ENCODE measurements at regions not wholly inside any gene's neighbourhood (a gene's known extent, or its start where the extent isn't known, plus 50 kb on each side); places are given as distances from the start of the nearest gene placed in this dataset.

GRCh38 chr10:3009341-3009740 is 58.0 kb upstream of the PFKP start:
- Histone ChIP-seq H3K4me3 (no peak overlapping the region), H3K36me3 (ENCODE audit: insufficient read depth in 1 of 2, low read depth in 1 of 2) (no peaks in the 10 kb centered on the region), H3K9me3 (peaks cover 4% of the 10 kb centered on the region), H3K27ac (no peak overlapping the region), H3K4me1 (no peaks in the 10 kb centered on the region), H3K27me3 (ENCODE audit: insufficient read depth in 3 of 3, low read length in 2 of 3) (peaks cover 0 to 38% (median 6%) of the 10 kb centered on the region in 3 donors)
- ATAC-seq = no peak
- no peak for DNase-seq
- intact Hi-C loops (cut with DNase I) = no loop called here
- WGBS, 3 donors = 43 to 51% (median 51%) methylated on average over 6 of the region's 6 CpGs
- TF ChIP-seq CTCF (IDR thresholded peaks at IDR 0.05) = no peak

- intact Hi-C loops (cut with DNase I) = no loop called here
- Histone ChIP-seq H3K27me3 (ENCODE audit: insufficient read depth in 3 of 3, low read length in 2 of 3) (peaks cover 0 to 32% (median 6%) of the 10 kb centered on the region in 3 donors), H3K27ac (no peak overlapping the region)
Measured at GRCh38 chr10:3008518-3009195, 58.7 kb upstream of the PFKP start.

GRCh38 chr10:3006607-3007006 is 60.7 kb upstream of the PFKP start:
- 70 to 86% (median 71%) methylated on average over 1 of the region's 1 CpG for WGBS, 3 donors
- DNase-seq (no peak), ATAC-seq (no peak)
- Histone ChIP-seq H3K9me3 (no peaks in the 10 kb centered on the region), H3K36me3 (ENCODE audit: insufficient read depth in 1 of 2, low read depth in 1 of 2) (no peaks in the 10 kb centered on the region), H3K27ac (no peak overlapping the region), H3K27me3 (ENCODE audit: insufficient read depth in 3 of 3, low read length in 2 of 3) (peaks cover 0 to 20% (median 2%) of the 10 kb centered on the region in 3 donors), H3K4me1 (no peaks in the 10 kb centered on the region), H3K4me3 (no peak overlapping the region)
- no peak for TF ChIP-seq CTCF (IDR thresholded peaks at IDR 0.05)
- intact Hi-C loops (cut with DNase I) = no loop called here

More at GRCh38 chr10:3008518-3009195, 58.7 kb upstream of the PFKP start:
- 57 to 65% (median 63%) methylated on average over 12 of the region's 12 CpGs for WGBS, 3 donors
- DNase-seq (no peak), ATAC-seq (no peak)
- no peak overlapping the region for H3K4me3 ChIP-seq
- no peak for TF ChIP-seq CTCF (IDR thresholded peaks at IDR 0.05)
- H3K4me1 ChIP-seq = no peaks in the 10 kb centered on the region
- H3K9me3 ChIP-seq = peaks cover 4% of the 10 kb centered on the region
- H3K36me3 ChIP-seq (ENCODE audit: insufficient read depth in 1 of 2, low read depth in 1 of 2) = no peaks in the 10 kb centered on the region

- no peaks in the 10 kb centered on the region for H3K36me3 ChIP-seq (ENCODE audit: insufficient read depth in 1 of 2, low read depth in 1 of 2)
- no peaks in the 10 kb centered on the region for H3K9me3 ChIP-seq
- no peak overlapping the region for H3K4me3 ChIP-seq
- intact Hi-C loops (cut with DNase I) = no loop called here
- no peak for ATAC-seq
- H3K27me3 ChIP-seq (ENCODE audit: insufficient read depth in 3 of 3, low read length in 2 of 3) = peaks cover 0 to 15% (median 2%) of the 10 kb centered on the region in 3 donors
- no peak for TF ChIP-seq CTCF (IDR thresholded peaks at IDR 0.05)
- no peak overlapping the region for H3K27ac ChIP-seq
- WGBS, 3 donors = 60 to 73% (median 63%) methylated on average over 3 of the region's 3 CpGs
- H3K4me1 ChIP-seq = no peaks in the 10 kb centered on the region
- DNase-seq = no peak
Measured at GRCh38 chr10:3006093-3006492, 61.3 kb upstream of the PFKP start.

GRCh38 chr10:3002304-3002703 is 65.0 kb upstream of the PFKP start:
- Histone ChIP-seq H3K27me3 (ENCODE audit: insufficient read depth in 3 of 3, low read length in 2 of 3) (peaks cover 0 to 7% (median 0%) of the 10 kb centered on the region in 3 donors), H3K9me3 (no peaks in the 10 kb centered on the region), H3K4me1 (no peaks in the 10 kb centered on the region), H3K36me3 (ENCODE audit: insufficient read depth in 1 of 2, low read depth in 1 of 2) (no peaks in the 10 kb centered on the region), H3K4me3 (no peak overlapping the region), H3K27ac (no peak overlapping the region)
- DNase-seq (no peak), ATAC-seq (no peak)
- TF ChIP-seq CTCF (IDR thresholded peaks at IDR 0.05) = no peak
- 88 to 91% (median 89%) methylated on average over 2 of the region's 2 CpGs for WGBS, 3 donors
- intact Hi-C loops (cut with DNase I) = no loop called here
